SU-DHL-6 (cell line): ENCODE measurements at regions not wholly inside any gene's neighbourhood (a gene's known extent, or its start where the extent isn't known, plus 50 kb on each side); places are given as distances from the start of the nearest gene placed in this dataset.

Source experiments
- CTCF ChIP-seq: fragments of 200-600 bp; sonication (generic); IDR thresholded peaks from one replicate; pipeline ENCODE4 v1.5.1; 2017; ENCODE audit warnings: antibody characterized with exemption, mild to moderate bottlenecking, low read length, moderate library complexity; ENCODE audit not compliant: insufficient read depth, poor library complexity, severe bottlenecking
- EZH2phosphoT487 ChIP-seq: fragments of 200-600 bp; sonication (generic), shearing (Covaris generic); conservative IDR thresholded peaks from 2 replicates; pipeline ENCODE4 v1.6.1; 2018; ENCODE audit warnings: mild to moderate bottlenecking, antibody characterized with exemption, low read length, moderate library complexity, mixed read lengths

- no peak for TF ChIP-seq CTCF
- TF ChIP-seq EZH2phosphoT487 = no peak
These were observed 449.5 kb downstream of the VRK1 start for GRCh38 chr14:97246648-97247047.
